GM13977 (cell line): ENCODE measurements at regions not wholly inside any gene's neighbourhood (a gene's known extent, or its start where the extent isn't known, plus 50 kb on each side); places are given as distances from the start of the nearest gene placed in this dataset.

ENCODE experiments used
- DNase-seq: peaks from one replicate; pipeline ENCODE4 v3.0.0; 2012; ENCODE audit warnings: low spot score
- in situ Hi-C: fragments of 300-500 bp; cut with MboI; formaldehyde crosslinking; loops from one replicate; pipeline ENCODE4 v1.12.0; 2022; ENCODE audit warnings: low sequenced_read_pairs, low pct_unique_long_range_greater_than_20kb, mixed read lengths, inconsistent platforms; ENCODE audit not compliant: unreplicated experiment
- TF ChIP-seq, protein P1 (sequence below): IDR thresholded peaks from 2 replicates; pipeline ENCODE4 v1.5.1; 2012; ENCODE audit warnings: mild to moderate bottlenecking, control low read depth; ENCODE audit not compliant: insufficient read depth; ENCODE audit errors: extremely low read depth, missing control alignments

DNA sequence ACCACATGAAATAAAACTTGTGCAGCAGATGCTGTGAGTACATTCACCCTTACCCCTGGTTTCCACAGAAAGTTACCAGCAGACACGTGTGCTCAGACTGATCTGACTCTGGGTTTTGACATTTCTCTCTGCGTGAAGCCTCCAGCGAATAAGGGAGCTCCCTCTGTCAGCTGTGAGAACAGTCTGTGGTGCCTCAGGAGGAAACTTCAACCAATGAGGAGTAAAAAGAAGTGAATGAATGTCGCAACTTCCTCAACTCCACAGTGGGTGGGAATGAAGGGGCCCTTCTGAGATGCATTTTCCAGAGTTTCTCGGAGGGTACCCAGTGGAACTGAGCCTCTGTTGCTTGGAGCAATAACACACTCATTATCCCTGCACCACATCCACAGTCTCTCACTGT lies 743.4 kb downstream of the TNS3 start:
- in situ Hi-C loops: no loop called here
- no peak for DNase-seq
- TF ChIP-seq, protein P1, sequence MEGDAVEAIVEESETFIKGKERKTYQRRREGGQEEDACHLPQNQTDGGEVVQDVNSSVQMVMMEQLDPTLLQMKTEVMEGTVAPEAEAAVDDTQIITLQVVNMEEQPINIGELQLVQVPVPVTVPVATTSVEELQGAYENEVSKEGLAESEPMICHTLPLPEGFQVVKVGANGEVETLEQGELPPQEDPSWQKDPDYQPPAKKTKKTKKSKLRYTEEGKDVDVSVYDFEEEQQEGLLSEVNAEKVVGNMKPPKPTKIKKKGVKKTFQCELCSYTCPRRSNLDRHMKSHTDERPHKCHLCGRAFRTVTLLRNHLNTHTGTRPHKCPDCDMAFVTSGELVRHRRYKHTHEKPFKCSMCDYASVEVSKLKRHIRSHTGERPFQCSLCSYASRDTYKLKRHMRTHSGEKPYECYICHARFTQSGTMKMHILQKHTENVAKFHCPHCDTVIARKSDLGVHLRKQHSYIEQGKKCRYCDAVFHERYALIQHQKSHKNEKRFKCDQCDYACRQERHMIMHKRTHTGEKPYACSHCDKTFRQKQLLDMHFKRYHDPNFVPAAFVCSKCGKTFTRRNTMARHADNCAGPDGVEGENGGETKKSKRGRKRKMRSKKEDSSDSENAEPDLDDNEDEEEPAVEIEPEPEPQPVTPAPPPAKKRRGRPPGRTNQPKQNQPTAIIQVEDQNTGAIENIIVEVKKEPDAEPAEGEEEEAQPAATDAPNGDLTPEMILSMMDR: no peak

DNA sequence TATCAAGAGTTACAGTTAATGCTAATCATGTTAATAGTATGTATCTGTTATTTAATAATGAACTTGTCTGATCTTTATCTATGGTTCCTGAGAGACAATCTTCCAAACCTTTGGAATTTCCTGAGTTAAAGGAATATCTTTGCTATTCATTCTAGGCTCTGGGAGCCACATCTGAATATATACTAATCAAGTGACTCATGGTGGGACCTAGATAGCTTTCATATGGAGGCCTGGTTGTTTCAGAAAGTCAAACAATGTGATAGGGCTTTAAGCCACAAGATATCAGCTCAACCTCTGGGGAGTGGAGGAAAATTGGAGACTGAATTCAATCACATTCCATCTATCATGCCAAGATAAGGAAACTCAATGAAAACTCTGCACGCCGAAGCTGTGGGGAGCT lies 746.4 kb downstream of the TNS3 start:
- TF ChIP-seq, protein P1: no peak
- in situ Hi-C loops: no loop called here

DNA sequence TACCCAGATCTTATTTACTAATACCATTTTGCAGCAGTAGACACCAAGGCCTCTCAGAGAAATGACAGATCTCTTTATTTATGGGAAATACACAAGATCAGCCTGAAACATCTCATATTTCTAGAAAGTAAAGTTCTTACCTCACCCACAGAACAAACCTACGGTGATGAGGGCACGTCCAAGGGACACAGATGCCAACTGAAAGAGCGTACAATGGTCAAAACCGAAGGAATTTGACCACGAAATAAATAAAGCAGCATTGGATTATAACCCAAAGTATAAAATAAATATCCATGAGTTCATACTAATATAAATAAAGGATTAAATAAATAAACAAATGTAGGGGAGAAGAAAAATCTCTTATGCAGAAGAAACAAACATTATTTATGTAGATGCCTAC lies 747.0 kb downstream of the TNS3 start:
- no peak for DNase-seq
- in situ Hi-C loops: no loop called here
- TF ChIP-seq, protein P1: no peak

More for the DNA sequence above, 746.4 kb downstream of the TNS3 start:
- no peak for DNase-seq

DNA sequence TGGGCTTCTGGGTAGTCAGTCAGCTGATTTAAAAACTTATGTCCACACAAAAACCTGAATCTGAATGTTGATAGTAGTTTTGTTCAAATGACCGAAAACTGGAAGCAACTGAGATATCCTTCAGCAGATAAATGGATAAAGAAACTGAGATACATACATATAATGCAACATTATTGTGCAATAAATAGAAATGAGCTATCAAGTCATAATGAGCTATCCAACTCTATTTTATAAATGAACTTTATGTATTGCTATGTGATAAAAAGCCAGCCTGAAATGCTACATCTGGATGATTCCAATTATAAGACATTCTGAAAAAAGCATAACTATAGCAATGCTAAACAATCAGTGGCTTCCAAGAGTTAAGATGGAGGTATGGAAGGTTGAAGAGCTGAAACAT lies 748.7 kb downstream of the TNS3 start:
- in situ Hi-C loops: no loop called here
- TF ChIP-seq, protein P1: no peak
- no peak for DNase-seq

DNA sequence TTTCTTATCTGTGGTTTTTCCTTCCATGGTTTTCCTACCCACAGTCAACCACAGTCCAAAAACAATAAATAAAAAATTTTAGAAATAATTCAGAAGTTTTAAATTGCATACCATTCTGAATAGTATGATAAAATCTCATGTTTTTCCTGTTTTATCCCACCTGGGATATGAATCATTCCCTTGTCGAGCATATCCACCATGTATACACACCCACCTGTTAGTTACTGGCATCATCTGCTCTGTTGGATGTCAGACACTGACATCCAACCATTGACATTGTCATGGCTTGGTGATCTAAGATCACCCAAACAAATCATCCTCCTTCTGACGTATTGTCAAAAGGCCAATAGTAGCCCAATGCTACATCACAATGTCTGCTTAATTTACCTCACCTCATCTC lies 749.8 kb downstream of the TNS3 start:
- TF ChIP-seq, protein P1: no peak
- in situ Hi-C loops: no loop called here
- no peak for DNase-seq

DNA sequence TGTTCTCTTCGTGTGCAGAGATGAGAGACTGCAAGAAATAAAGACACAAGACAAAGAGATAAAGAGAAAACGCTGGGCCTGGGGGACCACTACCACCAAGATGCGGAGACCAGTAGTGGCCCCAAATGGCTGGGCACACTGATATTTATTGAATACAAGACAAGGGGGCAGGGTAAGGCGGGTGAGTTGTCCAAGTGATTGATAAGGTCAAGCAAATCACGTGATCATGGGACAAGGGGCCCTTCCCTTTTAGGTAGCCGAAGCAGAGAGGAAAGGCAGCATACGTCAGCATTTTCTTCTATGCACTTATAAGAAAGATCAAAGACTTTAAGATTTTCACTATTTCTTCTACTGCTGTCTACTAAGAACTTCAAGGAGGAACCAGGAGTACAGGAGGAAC lies 762.1 kb downstream of the TNS3 start:
- in situ Hi-C loops: no loop called here
- TF ChIP-seq, protein P1: no peak
- no peak for DNase-seq
